Suprapubic skin (tissue), 4 donors: ENCODE measurements at regions not wholly inside any gene's neighbourhood (a gene's known extent, or its start where the extent isn't known, plus 50 kb on each side); places are given as distances from the start of the nearest gene placed in this dataset.

ENCODE experiments used
- CTCF ChIP-seq, 2 donors: fragments of 200-600 bp in 1 of 2; fragments of 450-650 bp in 1 of 2; sonication (generic) in 1 of 2; IDR thresholded peaks; one replicate each; pipeline ENCODE4 v1.5.1; 2016 to 2019; ENCODE audit warnings: antibody characterized with exemption in 2 of 2, mild to moderate bottlenecking in 1 of 2, moderate library complexity in 1 of 2
- EP300 ChIP-seq: sonication (generic); formaldehyde crosslinking; IDR thresholded peaks from one replicate; pipeline ENCODE4 v1.6.1; 2017; ENCODE audit warnings: antibody characterized with exemption
- POLR2A ChIP-seq, 2 donors: fragments of 450-650 bp; IDR thresholded peaks; one replicate each; pipeline ENCODE4 v1.6.1; 2017; ENCODE audit warnings: antibody characterized with exemption in 2 of 2, mild to moderate bottlenecking in 2 of 2, moderate library complexity in 2 of 2
- POLR2AphosphoS5 ChIP-seq, 3 donors: sonication (generic); formaldehyde crosslinking; IDR thresholded peaks; one replicate each; pipeline ENCODE4 v1.6.1; 2017; ENCODE audit warnings: antibody characterized with exemption in 3 of 3

- TF ChIP-seq CTCF (IDR thresholded peaks at IDR 0.05), result no peak
- TF ChIP-seq POLR2AphosphoS5 (IDR thresholded peaks at IDR 0.05), result no peak
- TF ChIP-seq POLR2A (IDR thresholded peaks at IDR 0.05), result no peak
- TF ChIP-seq EP300, result no peak
Measured at GRCh38 chr1:188122646-188123045, 1293.9 kb downstream of the PLA2G4A start.
